AG04450 (cell line): ENCODE measurements at regions not wholly inside any gene's neighbourhood (a gene's known extent, or its start where the extent isn't known, plus 50 kb on each side); places are given as distances from the start of the nearest gene placed in this dataset.

Experiments used
- CTCF ChIA-PET: fragments of 300-600, 350-600 bp; formaldehyde crosslinking; extraction: SDS; loops from one replicate; lab custom pipeline; 2022; ENCODE audit warnings: antibody characterized with exemption, inconsistent platforms; lab: Charles Lee
- POLR2A ChIA-PET: fragments of 350-600 bp; formaldehyde crosslinking; extraction: SDS; loops from one replicate; lab custom pipeline; 2021; ENCODE audit warnings: antibody characterized with exemption, inconsistent platforms; lab: Yijun Ruan, JAX
- DNase-seq: peaks from one replicate; pipeline ENCODE4 v3.0.0-alpha.2; 2011; ENCODE audit warnings: low read depth, low spot score
- H3K27ac ChIP-seq: one replicate; pipeline ENCODE4 v1.5.1; 2012; ENCODE audit warnings: low read depth, low read length, control low read depth
- H3K27me3 ChIP-seq: one replicate; pipeline ENCODE4 v1.6.0; 2012; ENCODE audit warnings: low read length; ENCODE audit not compliant: control insufficient read depth, insufficient read depth
- H3K4me3 ChIP-seq: 2 replicates; pipeline ENCODE4 v1.5.1; 2011; ENCODE audit warnings: mild to moderate bottlenecking, low read depth, low read length, control low read depth
- H3K9me3 ChIP-seq: 2 replicates; pipeline ENCODE4 v1.5.1; 2012; ENCODE audit warnings: low read length; ENCODE audit not compliant: control insufficient read depth, insufficient read depth
- CTCF ChIP-seq: IDR thresholded peaks from 2 replicates; pipeline ENCODE4 v1.5.1; 2011; ENCODE audit warnings: low read depth, low read length, control low read depth, inconsistent platforms

- Histone ChIP-seq H3K27ac (no peak overlapping the region), H3K4me3 (no peak overlapping the region), H3K9me3 (no peaks in the 10 kb centered on the region), H3K27me3 (no peaks in the 10 kb centered on the region)
- ChIA-PET CTCF (interaction anchor here (1.0 to 1.2 kb wide), 2 partner anchors 13 to 235 kb away, joined by 3 read pairs; no protein-coding TSS in a partner anchor), POLR2A (no interaction called here)
- DNase-seq: no peak
- no peak for TF ChIP-seq CTCF
Measured at GRCh38 chr7:136640977-136641376, 227.5 kb upstream of the CHRM2 start.

GRCh38 chr7:136637813-136638212 lies 230.6 kb upstream of the CHRM2 start:
- H3K4me3 ChIP-seq: no peak overlapping the region
- no peak for TF ChIP-seq CTCF
- H3K27me3 ChIP-seq: no peaks in the 10 kb centered on the region
- ChIA-PET POLR2A (no interaction called here), CTCF (interaction anchor here (0.8 kb wide), 1 partner anchor 232 kb away, joined by 3 read pairs; no protein-coding TSS in a partner anchor)
- H3K9me3 ChIP-seq: no peaks in the 10 kb centered on the region
- H3K27ac ChIP-seq: no peak overlapping the region
- no peak for DNase-seq

- ChIA-PET POLR2A (no interaction called here), CTCF (interaction anchor here (0.6 to 1.2 kb wide), 3 partner anchors 52 to 287 kb away, joined by 3 to 8 read pairs (median 4); no protein-coding TSS in a partner anchor)
- TF ChIP-seq CTCF: no peak
- no peaks in the 10 kb centered on the region for H3K9me3 ChIP-seq
- no peak for DNase-seq
- H3K27me3 ChIP-seq: no peaks in the 10 kb centered on the region
- no peak overlapping the region for H3K4me3 ChIP-seq
- no peak overlapping the region for H3K27ac ChIP-seq
Measured at GRCh38 chr7:136635751-136636150, 232.7 kb upstream of the CHRM2 start.

GRCh38 chr7:136618818-136619217 lies 249.6 kb upstream of the CHRM2 start:
- CTCF ChIA-PET: no interaction called here
- TF ChIP-seq CTCF: no peak
- Histone ChIP-seq H3K27me3 (no peaks in the 10 kb centered on the region), H3K4me3 (no peak overlapping the region), H3K9me3 (no peaks in the 10 kb centered on the region), H3K27ac (no peak overlapping the region)
- no peak for DNase-seq
- POLR2A ChIA-PET: no interaction called here

GRCh38 chr7:136617176-136617575 lies 251.3 kb upstream of the CHRM2 start:
- CTCF ChIA-PET: no interaction called here
- H3K27me3 ChIP-seq: no peaks in the 10 kb centered on the region

More at GRCh38 chr7:136617176-136617575, 251.3 kb upstream of the CHRM2 start:
- no peaks in the 10 kb centered on the region for H3K9me3 ChIP-seq
- no peak for DNase-seq
- H3K4me3 ChIP-seq: no peak overlapping the region
- no peak for TF ChIP-seq CTCF
- POLR2A ChIA-PET: no interaction called here
- H3K27ac ChIP-seq: no peak overlapping the region
